ENCODE measurements at regions not wholly inside any gene's neighbourhood (a gene's known extent, or its start where the extent isn't known, plus 50 kb on each side); places are given as distances from the start of the nearest gene placed in this dataset.

DNA sequence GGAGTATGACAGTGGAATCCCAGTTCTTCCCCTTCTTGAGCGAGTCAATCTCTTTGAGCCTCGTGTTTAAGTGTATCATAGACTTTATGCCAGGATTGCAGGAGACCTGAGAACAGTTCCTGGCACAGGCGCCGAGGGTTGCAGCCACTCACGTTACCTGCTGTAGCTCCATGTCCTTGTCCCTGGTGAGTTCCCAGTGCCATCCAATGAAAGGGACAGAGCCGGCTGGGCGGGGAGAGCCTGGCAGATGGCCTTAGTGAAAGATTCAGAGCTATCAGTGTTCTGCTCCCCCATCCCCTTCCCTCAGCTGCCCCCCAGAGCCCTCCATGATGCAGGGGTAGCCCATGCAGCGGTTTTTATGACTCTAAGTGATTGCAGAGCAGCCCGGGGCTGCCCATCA, 554.0 kb downstream of the BNC2 start:
- Mint-ChIP-seq H3K9me3 (peaks cover 0 to 5% of the 10 kb centered on the region in 2 donors), H3K36me3 (ENCODE audit: insufficient read depth) (no peaks in the 10 kb centered on the region), H3K27ac (no peak overlapping the region), H3K4me1 (ENCODE audit: low read depth in 2 of 2) (no peaks in the 10 kb centered on the region), H3K4me3 (no peak overlapping the region), H3K27me3 (no peaks in the 10 kb centered on the region)
- ATAC-seq (replicated peaks): no peak
- DNase-seq: no peak

DNA sequence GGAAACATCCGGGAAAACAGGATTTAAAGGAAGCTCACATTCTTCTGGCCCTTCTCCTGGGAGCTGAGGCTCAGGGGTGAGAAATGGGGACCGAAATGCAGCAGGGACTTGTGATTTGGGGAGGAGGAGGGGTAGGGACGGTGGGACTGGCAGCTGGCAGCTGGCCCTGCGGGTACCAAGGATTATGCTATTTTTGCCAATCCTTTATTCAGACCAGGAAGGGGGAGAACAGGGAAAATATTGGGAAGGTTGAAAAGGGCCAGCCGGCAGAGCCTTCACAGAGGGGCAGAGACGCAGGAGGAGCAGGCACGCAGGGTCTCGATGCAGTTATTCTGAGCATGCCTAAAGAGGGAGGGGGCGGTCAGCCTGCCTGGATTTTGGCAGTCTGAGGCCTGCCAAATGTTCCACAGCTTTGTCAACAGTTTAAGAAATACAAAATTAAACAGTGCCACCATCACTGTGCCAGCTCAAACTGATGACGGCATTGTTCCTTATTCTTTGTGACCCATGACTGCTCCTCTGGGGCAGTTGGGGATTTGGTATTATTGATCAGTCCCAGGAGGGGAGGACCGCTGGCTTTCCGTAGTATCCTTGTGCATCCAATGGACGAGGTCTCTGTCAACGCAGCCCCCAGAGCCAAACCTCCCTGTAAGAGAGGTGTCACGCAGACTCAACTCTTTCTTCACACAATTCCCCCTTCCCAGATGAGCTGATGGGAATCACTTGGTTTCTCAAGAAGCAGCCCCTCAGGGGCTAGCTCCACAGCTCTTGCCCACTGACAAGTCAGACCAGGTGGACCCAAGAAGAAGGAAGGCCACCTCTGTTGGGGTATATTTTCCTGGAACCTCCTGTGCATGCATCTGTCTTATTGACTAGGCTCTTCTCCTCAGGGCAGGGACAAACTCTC, 553.3 kb downstream of the BNC2 start:
- no peaks in the 10 kb centered on the region for H3K36me3 Mint-ChIP-seq (ENCODE audit: insufficient read depth)
- no peak overlapping the region for H3K4me3 Mint-ChIP-seq
- no peaks in the 10 kb centered on the region for H3K27me3 Mint-ChIP-seq
- no peak overlapping the region for H3K27ac Mint-ChIP-seq
- DNase-seq (no peak), ATAC-seq (replicated peaks) (no peak)
- H3K4me1 Mint-ChIP-seq (ENCODE audit: low read depth in 2 of 2): no peaks in the 10 kb centered on the region
- peaks cover 0 to 5% of the 10 kb centered on the region in 2 donors for H3K9me3 Mint-ChIP-seq

DNA sequence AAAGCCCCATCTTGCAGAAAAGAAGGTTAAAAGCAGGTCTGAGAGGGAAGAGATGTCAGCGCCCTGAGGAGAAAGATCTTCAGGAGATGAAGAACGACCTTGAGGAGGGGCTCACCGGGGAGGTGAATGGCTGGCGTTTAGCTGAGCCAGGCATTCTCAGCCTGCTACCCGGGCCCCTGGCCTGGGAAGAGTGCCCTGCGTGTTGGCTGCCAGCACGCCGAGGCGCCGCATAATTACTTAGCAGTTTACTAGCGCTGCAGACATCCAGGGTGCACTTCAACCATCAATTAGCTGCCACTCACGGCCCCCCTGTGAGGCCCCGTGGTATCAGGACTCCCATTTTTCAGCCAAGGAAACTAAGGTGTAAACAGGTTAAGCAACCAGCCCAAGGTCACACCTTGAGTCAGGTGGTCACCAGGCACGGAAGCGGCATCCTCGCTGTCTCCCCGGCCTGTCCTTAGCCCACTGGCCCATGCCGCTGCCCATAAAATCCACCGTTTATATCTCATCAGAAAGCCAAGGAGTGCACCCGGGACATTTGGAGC, 551.9 kb downstream of the BNC2 start:
- Mint-ChIP-seq H3K4me1 (ENCODE audit: low read depth in 2 of 2) (no peaks in the 10 kb centered on the region), H3K9me3 (peaks cover 0 to 6% of the 10 kb centered on the region in 2 donors), H3K4me3 (no peak overlapping the region), H3K27ac (no peak overlapping the region), H3K36me3 (ENCODE audit: insufficient read depth) (no peaks in the 10 kb centered on the region), H3K27me3 (no peaks in the 10 kb centered on the region)
- DNase-seq (no peak), ATAC-seq (replicated peaks) (no peak)

GRCh38 chr9:16319646-16320045, 550.8 kb downstream of the BNC2 start:
- Mint-ChIP-seq H3K4me3 (no peak overlapping the region), H3K36me3 (ENCODE audit: insufficient read depth) (no peaks in the 10 kb centered on the region), H3K4me1 (ENCODE audit: low read depth in 2 of 2) (no peaks in the 10 kb centered on the region)

DNA sequence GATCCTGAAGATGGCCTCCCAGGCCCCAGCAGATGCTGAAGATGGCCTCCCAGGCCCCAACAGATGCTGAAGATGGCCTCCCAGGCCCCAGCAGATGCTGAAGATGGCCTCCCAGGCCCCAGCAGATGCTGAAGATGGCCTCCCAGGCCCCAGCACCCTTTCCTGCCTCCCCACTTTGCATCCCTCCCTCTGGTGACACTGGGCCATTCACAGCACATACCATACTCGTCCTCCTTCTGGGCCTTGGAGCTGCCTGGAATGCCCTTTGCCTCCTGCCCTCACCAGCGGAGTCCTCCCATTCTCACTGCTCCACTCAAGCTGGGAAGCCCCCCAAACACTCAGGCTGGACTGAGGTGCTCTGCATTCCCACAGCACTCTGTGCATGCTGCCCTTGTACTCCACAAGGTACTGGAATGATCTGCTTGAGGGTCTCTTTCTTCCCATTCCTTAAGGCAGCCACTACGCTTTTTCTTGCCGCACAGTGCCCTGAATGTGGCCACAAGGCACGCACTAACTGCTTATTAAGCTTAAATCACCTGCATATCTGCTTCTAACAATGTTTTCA, 550.0 kb downstream of the BNC2 start:
- H3K27me3 Mint-ChIP-seq: no peaks in the 10 kb centered on the region
- H3K4me3 Mint-ChIP-seq: no peak overlapping the region
- ATAC-seq (replicated peaks) (no peak), DNase-seq (no peak)
- H3K36me3 Mint-ChIP-seq (ENCODE audit: insufficient read depth): no peaks in the 10 kb centered on the region
- H3K27ac Mint-ChIP-seq: no peak overlapping the region
- H3K4me1 Mint-ChIP-seq (ENCODE audit: low read depth in 2 of 2): no peaks in the 10 kb centered on the region
- H3K9me3 Mint-ChIP-seq: peaks cover 0 to 10% of the 10 kb centered on the region in 2 donors

More at GRCh38 chr9:16319646-16320045, 550.8 kb downstream of the BNC2 start:
- DNase-seq: no peak
- H3K9me3 Mint-ChIP-seq: peaks cover 0 to 10% of the 10 kb centered on the region in 2 donors
- no peaks in the 10 kb centered on the region for H3K27me3 Mint-ChIP-seq
- ATAC-seq (replicated peaks): no peak
- no peak overlapping the region for H3K27ac Mint-ChIP-seq

DNA sequence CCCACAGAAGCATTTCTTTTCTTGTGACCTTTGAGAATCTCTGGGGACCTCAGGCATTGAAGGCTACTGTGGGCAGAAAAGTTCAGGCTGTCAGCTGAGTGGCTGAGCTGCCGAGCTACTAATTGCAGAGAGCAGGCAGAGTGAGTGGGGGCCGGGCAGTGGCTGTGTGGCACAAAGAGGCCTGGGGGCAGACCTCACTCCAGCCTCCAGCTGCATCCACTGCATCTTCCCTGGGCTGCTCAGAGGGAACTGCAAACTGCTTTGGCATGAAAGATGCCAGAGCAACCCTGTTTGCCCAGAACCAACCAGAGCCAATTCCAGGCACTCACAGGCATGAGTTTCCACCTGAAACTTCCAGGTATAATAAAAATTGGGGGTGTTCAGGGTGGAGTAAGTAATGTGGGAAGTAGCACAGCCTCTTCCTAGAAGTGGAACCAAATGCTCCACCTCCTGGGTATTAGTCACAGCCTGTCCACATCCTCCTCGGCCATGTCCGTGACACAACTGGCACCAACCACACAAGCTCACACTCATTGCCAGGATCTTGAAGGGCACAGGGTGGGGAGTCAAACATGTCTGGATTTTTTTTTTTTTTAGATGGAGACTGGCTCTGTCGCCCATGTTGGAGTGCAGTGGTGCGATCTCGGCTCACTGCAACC, 548.9 kb downstream of the BNC2 start:
- H3K9me3 Mint-ChIP-seq: peaks cover 0 to 10% of the 10 kb centered on the region in 2 donors
- no peak for DNase-seq
- ATAC-seq (replicated peaks): no peak
- no peaks in the 10 kb centered on the region for H3K36me3 Mint-ChIP-seq (ENCODE audit: insufficient read depth)
- no peaks in the 10 kb centered on the region for H3K27me3 Mint-ChIP-seq
- H3K4me3 Mint-ChIP-seq: no peak overlapping the region
- no peaks in the 10 kb centered on the region for H3K4me1 Mint-ChIP-seq (ENCODE audit: low read depth in 2 of 2)
- no peak overlapping the region for H3K27ac Mint-ChIP-seq

DNA sequence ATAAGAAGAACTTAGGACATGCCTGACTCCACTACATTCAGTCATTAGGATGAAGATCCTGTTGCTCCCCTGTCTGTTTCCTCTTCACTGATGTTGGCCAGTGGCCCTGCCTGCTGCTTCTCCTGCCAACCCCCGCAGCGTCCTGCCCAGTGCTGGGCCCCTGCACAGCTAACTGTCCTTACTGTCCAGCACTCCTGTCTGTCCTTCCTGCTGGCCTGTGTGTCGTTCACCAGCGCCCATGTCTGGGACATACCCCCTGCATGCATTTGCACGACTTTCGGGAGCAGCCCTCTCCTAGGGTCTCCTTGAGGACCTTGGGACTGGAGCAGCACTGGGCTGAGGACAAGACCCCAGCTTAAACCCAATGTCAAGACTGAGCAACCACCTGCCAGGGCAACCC, 547.6 kb downstream of the BNC2 start:
- H3K27ac Mint-ChIP-seq: no peak overlapping the region
- H3K4me1 Mint-ChIP-seq (ENCODE audit: low read depth in 2 of 2): no peaks in the 10 kb centered on the region
- no peak overlapping the region for H3K4me3 Mint-ChIP-seq

GRCh38 chr9:16325966-16326365, 544.5 kb downstream of the BNC2 start:
- ATAC-seq (replicated peaks): no peak
- no peaks in the 10 kb centered on the region for H3K4me1 Mint-ChIP-seq (ENCODE audit: low read depth in 2 of 2)
- no peaks in the 10 kb centered on the region for H3K36me3 Mint-ChIP-seq (ENCODE audit: insufficient read depth)
- no peak for DNase-seq
- no peak overlapping the region for H3K27ac Mint-ChIP-seq
- H3K27me3 Mint-ChIP-seq: no peaks in the 10 kb centered on the region
- H3K9me3 Mint-ChIP-seq: peaks cover 5 to 16% of the 10 kb centered on the region in 2 donors
- no peak overlapping the region for H3K4me3 Mint-ChIP-seq

More for the DNA sequence above, 547.6 kb downstream of the BNC2 start:
- Mint-ChIP-seq H3K27me3 (no peaks in the 10 kb centered on the region), H3K9me3 (peaks cover 5 to 8% of the 10 kb centered on the region in 2 donors), H3K36me3 (ENCODE audit: insufficient read depth) (no peaks in the 10 kb centered on the region)
- DNase-seq (no peak), ATAC-seq (replicated peaks) (no peak)

DNA sequence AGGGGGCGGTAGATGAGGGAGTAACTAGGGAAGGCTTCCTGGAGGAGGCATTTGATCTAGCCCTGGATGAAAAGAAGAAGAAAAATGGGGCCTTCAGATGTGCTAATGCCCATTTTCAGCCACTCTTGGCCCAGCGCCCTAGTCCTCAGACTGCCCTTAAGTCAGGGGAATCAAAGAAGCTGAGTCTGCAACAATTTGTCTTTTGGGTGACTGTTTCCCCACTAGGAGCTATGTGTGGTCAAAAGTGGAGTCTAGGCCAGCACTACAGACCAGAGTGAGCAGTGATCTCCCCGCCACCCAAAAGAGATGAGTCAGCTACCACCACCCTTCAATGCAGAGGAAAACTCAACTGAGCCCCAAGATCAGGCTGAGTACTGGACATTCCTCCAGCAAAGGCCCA, 542.1 kb downstream of the BNC2 start:
- Mint-ChIP-seq H3K4me3 (no peak overlapping the region), H3K27me3 (no peaks in the 10 kb centered on the region), H3K9me3 (peaks cover 10 to 30% of the 10 kb centered on the region in 2 donors), H3K27ac (no peak overlapping the region), H3K36me3 (ENCODE audit: insufficient read depth) (no peaks in the 10 kb centered on the region), H3K4me1 (ENCODE audit: low read depth in 2 of 2) (no peaks in the 10 kb centered on the region)
- no peak for DNase-seq
- no peak for ATAC-seq (replicated peaks)

- DNase-seq: no peak
- H3K4me3 Mint-ChIP-seq: no peak overlapping the region
These were observed 540.8 kb downstream of the BNC2 start for GRCh38 chr9:16329671-16330113.

GRCh38 chr9:16331031-16331430, 539.4 kb downstream of the BNC2 start:
- peaks cover 8 to 46% of the 10 kb centered on the region in 2 donors for H3K9me3 Mint-ChIP-seq
- H3K4me3 Mint-ChIP-seq: no peak overlapping the region
- H3K27me3 Mint-ChIP-seq: no peaks in the 10 kb centered on the region
- H3K36me3 Mint-ChIP-seq (ENCODE audit: insufficient read depth): no peaks in the 10 kb centered on the region
- no peaks in the 10 kb centered on the region for H3K4me1 Mint-ChIP-seq (ENCODE audit: low read depth in 2 of 2)
- DNase-seq (no peak), ATAC-seq (replicated peaks) (no peak)
- H3K27ac Mint-ChIP-seq: no peak overlapping the region

More at GRCh38 chr9:16329671-16330113, 540.8 kb downstream of the BNC2 start:
- Mint-ChIP-seq H3K4me1 (ENCODE audit: low read depth in 2 of 2) (no peaks in the 10 kb centered on the region), H3K36me3 (ENCODE audit: insufficient read depth) (no peaks in the 10 kb centered on the region), H3K27ac (no peak overlapping the region), H3K27me3 (no peaks in the 10 kb centered on the region), H3K9me3 (peaks cover 8 to 38% of the 10 kb centered on the region in 2 donors)
- ATAC-seq (replicated peaks): no peak

DNA sequence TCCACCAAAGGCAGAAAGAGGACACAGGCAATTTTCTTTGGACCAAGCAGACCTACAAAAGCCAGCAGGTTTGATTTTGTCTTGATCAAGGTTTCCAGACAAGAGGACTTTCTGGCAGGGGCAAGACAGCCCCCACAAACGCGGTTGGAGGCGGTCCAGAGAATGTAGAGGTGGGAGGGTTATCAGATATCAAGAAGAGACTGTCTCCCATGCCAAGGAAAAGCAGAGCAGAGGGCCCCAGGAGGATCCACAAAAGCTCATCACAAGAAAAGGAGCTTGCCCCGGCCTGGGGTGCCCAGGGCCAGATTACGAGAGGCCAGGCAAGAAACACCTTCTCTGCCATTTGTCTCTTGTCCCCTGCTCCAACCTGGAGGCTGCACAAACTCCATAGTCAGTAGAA, 538.9 kb downstream of the BNC2 start:
- Mint-ChIP-seq H3K27ac (no peak overlapping the region), H3K4me3 (no peak overlapping the region), H3K9me3 (peaks cover 8 to 48% of the 10 kb centered on the region in 2 donors), H3K4me1 (ENCODE audit: low read depth in 2 of 2) (no peaks in the 10 kb centered on the region), H3K36me3 (ENCODE audit: insufficient read depth) (no peaks in the 10 kb centered on the region), H3K27me3 (no peaks in the 10 kb centered on the region)
- ATAC-seq (replicated peaks) (no peak), DNase-seq (no peak)

DNA sequence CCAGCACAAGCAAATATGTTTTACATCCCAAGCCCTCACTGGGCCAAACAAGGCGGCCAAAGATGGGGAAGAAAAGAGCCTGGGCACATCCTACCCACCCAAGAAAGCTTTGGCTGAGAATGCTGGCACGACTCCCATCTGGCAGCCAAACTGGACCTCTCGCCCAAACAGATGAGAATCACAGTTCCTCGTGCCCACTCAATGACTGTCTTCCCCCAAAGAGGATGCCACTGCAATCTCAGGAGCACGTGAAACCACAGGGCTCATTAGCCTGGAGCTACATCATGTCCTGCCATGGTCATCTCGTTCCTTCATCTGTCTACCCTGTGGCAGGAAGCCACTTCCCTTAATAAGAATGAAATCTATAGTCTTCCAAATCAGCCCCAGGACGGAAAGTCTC, 536.8 kb downstream of the BNC2 start:
- no peak for ATAC-seq (replicated peaks)
- H3K27me3 Mint-ChIP-seq: no peaks in the 10 kb centered on the region
- peaks cover 12 to 40% of the 10 kb centered on the region in 2 donors for H3K9me3 Mint-ChIP-seq
- H3K27ac Mint-ChIP-seq: no peak overlapping the region
- no peaks in the 10 kb centered on the region for H3K36me3 Mint-ChIP-seq (ENCODE audit: insufficient read depth)
- H3K4me3 Mint-ChIP-seq: no peak overlapping the region
- no peak for DNase-seq
- no peaks in the 10 kb centered on the region for H3K4me1 Mint-ChIP-seq (ENCODE audit: low read depth in 2 of 2)
